GM12873 (cell line): ENCODE measurements at regions not wholly inside any gene's neighbourhood (a gene's known extent, or its start where the extent isn't known, plus 50 kb on each side); places are given as distances from the start of the nearest gene placed in this dataset.

Experiments used
- TF ChIP-seq, protein P1 (sequence below): IDR thresholded peaks from 2 replicates; pipeline ENCODE4 v1.5.1; 2012; ENCODE audit warnings: low read depth, mild to moderate bottlenecking, moderate library complexity, low read length, control low read depth; ENCODE audit not compliant: insufficient read depth; ENCODE audit errors: missing control alignments

DNA sequence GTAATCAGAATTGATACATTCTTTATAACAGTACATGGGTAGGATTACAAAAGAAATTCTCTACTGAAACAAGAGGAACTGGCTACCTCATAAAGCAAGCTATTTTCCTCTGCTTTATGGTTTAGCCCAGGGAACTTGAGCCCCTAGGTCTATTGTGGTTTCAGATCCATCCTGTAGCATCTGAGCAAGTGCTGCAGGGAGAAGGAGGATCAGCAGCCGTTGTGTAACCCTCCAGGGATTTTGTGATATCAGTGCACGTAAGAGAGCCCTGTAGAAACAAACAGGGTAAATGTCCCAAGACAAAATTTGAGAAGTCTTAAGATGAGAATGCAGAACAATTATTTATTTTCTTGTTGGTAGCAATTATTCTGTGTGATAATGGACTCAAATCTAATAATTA, 165.2 kb upstream of the DEFB112 start:
- TF ChIP-seq, protein P1, sequence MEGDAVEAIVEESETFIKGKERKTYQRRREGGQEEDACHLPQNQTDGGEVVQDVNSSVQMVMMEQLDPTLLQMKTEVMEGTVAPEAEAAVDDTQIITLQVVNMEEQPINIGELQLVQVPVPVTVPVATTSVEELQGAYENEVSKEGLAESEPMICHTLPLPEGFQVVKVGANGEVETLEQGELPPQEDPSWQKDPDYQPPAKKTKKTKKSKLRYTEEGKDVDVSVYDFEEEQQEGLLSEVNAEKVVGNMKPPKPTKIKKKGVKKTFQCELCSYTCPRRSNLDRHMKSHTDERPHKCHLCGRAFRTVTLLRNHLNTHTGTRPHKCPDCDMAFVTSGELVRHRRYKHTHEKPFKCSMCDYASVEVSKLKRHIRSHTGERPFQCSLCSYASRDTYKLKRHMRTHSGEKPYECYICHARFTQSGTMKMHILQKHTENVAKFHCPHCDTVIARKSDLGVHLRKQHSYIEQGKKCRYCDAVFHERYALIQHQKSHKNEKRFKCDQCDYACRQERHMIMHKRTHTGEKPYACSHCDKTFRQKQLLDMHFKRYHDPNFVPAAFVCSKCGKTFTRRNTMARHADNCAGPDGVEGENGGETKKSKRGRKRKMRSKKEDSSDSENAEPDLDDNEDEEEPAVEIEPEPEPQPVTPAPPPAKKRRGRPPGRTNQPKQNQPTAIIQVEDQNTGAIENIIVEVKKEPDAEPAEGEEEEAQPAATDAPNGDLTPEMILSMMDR, result no peak

DNA sequence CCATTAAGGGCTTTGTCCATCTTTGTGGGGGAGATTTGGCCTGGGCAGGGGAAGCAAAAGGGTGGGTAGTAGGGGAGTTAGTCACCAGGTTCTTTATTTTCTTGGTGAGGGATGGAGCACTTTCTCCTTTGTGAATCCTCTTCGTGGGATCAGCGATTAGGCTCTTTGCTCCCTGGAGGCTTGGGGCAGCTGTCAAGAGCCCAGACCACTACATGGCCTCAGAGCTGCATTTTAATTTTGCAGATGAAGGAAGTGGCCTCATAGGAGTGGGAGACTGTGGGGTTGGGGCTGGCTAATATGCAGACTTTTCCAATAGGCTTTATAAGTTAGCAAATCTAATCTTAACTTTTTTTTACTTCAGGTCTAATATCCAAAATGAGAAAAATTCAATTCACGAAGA, 168.1 kb upstream of the DEFB112 start:
- TF ChIP-seq, protein P1, result no peak

GRCh38 chr6:50236164-50236563, 186.4 kb upstream of the DEFB112 start:
- TF ChIP-seq, protein P1, result no peak

DNA sequence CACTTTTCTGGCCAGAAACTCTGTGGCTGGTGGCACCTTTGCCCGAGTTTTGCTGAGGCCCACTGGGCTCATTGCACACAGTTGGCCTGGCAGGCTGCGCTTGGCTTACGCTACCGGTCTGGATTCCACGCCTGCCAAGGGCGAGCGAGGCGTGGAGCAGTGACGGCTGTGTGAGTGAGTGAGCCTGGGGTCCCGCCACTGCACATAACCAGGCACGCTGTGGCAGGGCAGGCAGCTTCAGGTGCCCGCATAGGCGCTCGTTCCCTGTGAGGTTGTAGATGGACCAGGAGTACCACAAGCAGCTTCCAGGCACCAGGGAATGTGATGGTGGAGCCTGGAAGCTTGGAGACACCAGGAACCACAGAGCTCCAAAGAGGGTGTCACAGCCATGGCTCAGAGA, 190.1 kb upstream of the DEFB112 start:
- TF ChIP-seq, protein P1, result no peak

GRCh38 chr6:50240986-50241385, 191.3 kb upstream of the DEFB112 start:
- TF ChIP-seq, protein P1, result no peak

DNA sequence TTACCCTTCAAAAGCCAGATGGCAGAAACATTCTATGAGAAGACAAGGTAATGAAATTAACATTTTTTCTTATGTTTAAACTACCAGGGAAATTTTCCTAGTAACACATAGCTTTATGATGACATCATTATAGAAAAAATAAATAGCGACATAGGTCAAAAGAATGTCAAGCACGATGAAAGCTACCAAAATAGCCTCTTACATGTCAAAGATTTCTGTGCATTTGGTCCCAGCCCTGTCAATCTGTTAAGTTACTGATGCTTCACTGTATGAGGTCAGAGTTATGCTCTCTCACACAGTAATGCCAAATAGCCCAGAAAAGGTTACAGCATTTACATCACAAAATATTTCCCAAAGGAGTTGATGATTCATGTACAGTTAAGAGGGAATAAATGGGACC, 199.8 kb upstream of the DEFB112 start:
- TF ChIP-seq, protein P1, result no peak

DNA sequence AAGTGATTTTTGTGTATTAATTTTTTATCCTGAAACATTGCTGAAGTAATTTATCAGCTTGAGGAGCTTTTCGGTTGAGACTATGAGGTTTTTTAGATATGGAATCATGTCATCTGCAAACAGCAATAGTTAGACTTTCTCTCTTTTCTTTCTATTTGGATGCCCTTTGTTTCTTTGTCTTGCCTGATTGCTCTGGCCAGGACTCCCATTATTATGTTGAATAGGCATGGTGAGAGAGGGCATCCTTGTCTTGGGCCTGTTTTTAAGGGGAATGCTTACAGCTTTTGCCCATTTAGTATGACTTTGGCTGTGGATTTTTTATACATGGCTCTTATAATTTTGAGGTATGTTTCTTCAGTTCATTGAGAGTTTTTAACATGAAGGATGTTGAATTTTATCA, 207.6 kb upstream of the DEFB112 start:
- TF ChIP-seq, protein P1, result no peak

- TF ChIP-seq, protein P1, result no peak
Observed at GRCh38 chr6:50259903-50260302, 210.2 kb upstream of the DEFB112 start.
